ENCODE measurements at regions not wholly inside any gene's neighbourhood (a gene's known extent, or its start where the extent isn't known, plus 50 kb on each side); places are given as distances from the start of the nearest gene placed in this dataset.
A peak's percentile ranks its signal among the peaks of the same experiment; 100 is the strongest.

DNA sequence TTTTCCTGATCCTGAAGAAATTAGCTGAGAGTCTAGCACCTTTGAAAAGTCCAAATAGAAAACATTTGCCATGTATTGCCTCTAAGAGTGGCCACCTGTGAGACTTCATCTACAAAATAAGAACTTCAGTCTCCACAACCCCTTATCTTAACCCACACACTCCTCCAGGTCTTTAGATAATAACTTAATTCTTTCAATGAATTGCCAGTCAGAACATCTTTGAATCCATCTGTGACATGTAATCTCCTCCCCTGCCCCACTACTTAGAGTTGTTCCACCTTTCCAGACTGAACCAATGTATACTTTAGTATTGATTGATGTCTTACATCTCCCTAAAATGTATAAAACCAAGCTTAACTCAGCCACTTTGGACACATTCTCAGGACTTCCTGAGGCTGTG is 84.4 kb upstream of the FAM171A1 start:
- Mint-ChIP-seq H3K4me3 (ENCODE audit: unreplicated experiment) (no peak overlapping the region), H3K27ac (ENCODE audit: unreplicated experiment) (no peak overlapping the region), H3K36me3 (ENCODE audit: unreplicated experiment) (peaks cover 6% of the 10 kb centered on the region), H3K27me3 (ENCODE audit: unreplicated experiment) (no peaks in the 10 kb centered on the region), H3K4me1 (ENCODE audit: low read depth, unreplicated experiment) (peaks cover 6% of the 10 kb centered on the region), H3K9me3 (ENCODE audit: unreplicated experiment) (no peaks in the 10 kb centered on the region)
- DNase-seq: no peak
- TF ChIP-seq, protein P1, sequence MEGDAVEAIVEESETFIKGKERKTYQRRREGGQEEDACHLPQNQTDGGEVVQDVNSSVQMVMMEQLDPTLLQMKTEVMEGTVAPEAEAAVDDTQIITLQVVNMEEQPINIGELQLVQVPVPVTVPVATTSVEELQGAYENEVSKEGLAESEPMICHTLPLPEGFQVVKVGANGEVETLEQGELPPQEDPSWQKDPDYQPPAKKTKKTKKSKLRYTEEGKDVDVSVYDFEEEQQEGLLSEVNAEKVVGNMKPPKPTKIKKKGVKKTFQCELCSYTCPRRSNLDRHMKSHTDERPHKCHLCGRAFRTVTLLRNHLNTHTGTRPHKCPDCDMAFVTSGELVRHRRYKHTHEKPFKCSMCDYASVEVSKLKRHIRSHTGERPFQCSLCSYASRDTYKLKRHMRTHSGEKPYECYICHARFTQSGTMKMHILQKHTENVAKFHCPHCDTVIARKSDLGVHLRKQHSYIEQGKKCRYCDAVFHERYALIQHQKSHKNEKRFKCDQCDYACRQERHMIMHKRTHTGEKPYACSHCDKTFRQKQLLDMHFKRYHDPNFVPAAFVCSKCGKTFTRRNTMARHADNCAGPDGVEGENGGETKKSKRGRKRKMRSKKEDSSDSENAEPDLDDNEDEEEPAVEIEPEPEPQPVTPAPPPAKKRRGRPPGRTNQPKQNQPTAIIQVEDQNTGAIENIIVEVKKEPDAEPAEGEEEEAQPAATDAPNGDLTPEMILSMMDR (IDR thresholded peaks at IDR 0.05; ENCODE audit: partially characterized antibody, unreplicated experiment): no peak

- DNase-seq: no peak
- Mint-ChIP-seq H3K27ac (ENCODE audit: unreplicated experiment) (no peak overlapping the region), H3K36me3 (ENCODE audit: unreplicated experiment) (no peaks in the 10 kb centered on the region), H3K4me3 (ENCODE audit: unreplicated experiment) (no peak overlapping the region), H3K27me3 (ENCODE audit: unreplicated experiment) (no peaks in the 10 kb centered on the region), H3K4me1 (ENCODE audit: low read depth, unreplicated experiment) (peaks cover 6% of the 10 kb centered on the region), H3K9me3 (ENCODE audit: unreplicated experiment) (no peaks in the 10 kb centered on the region)
- TF ChIP-seq, protein P1 (IDR thresholded peaks at IDR 0.05; ENCODE audit: partially characterized antibody, unreplicated experiment): no peak
Measured at GRCh38 chr10:15453926-15454325, 82.8 kb upstream of the FAM171A1 start.

DNA sequence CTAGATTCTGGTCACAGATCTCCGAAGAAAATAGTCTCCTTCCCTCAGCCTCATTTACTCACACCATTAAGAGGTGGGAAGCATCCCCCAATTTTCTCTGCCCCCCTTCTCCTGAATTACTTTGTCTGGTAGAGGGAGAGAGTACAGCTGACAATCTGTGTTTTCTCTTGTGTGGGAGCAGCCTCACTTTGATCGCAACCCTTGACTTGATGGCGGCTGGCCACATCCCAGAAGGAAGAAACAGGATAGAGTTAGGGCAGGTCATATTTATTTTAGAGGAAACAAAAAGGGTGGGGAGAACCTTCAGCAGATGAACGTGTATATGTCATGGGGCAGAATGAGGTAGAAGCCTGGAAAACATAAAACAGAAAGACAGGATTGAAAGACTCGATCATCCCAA is 82.4 kb upstream of the FAM171A1 start:
- no peaks in the 10 kb centered on the region for H3K36me3 Mint-ChIP-seq (ENCODE audit: unreplicated experiment)
- H3K4me3 Mint-ChIP-seq (ENCODE audit: unreplicated experiment): no peak overlapping the region
- peaks cover 6% of the 10 kb centered on the region for H3K4me1 Mint-ChIP-seq (ENCODE audit: low read depth, unreplicated experiment)
- no peaks in the 10 kb centered on the region for H3K9me3 Mint-ChIP-seq (ENCODE audit: unreplicated experiment)
- peak overlapping the region; percentile 39 for H3K27ac Mint-ChIP-seq (ENCODE audit: unreplicated experiment)
- no peaks in the 10 kb centered on the region for H3K27me3 Mint-ChIP-seq (ENCODE audit: unreplicated experiment)
- TF ChIP-seq, protein P1 (IDR thresholded peaks at IDR 0.05; ENCODE audit: partially characterized antibody, unreplicated experiment): no peak
- no peak for DNase-seq

DNA sequence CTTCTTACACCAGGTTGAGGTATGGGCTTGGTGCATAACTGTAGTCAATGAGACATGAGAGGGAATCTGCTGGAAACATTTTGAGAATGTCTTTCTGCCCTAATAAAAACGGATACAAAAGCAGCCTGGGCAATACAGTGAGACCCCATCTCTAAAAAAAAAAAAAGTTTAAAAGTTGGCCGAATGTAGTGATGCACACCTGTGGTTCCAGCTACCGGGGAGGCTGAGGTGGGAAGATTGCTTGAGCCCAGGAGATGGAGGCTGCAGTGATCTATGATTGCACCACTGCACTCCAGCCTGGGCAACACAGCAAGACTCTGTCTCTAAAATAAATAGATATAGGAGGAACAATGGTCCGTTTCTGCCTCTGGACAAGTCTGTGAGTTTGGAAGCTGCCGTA is 81.5 kb upstream of the FAM171A1 start:
- peaks cover 6% of the 10 kb centered on the region for H3K4me1 Mint-ChIP-seq (ENCODE audit: low read depth, unreplicated experiment)
- no peaks in the 10 kb centered on the region for H3K36me3 Mint-ChIP-seq (ENCODE audit: unreplicated experiment)
- H3K4me3 Mint-ChIP-seq (ENCODE audit: unreplicated experiment): no peak overlapping the region
- no peaks in the 10 kb centered on the region for H3K9me3 Mint-ChIP-seq (ENCODE audit: unreplicated experiment)
- DNase-seq: no peak
- no peaks in the 10 kb centered on the region for H3K27me3 Mint-ChIP-seq (ENCODE audit: unreplicated experiment)
- TF ChIP-seq, protein P1 (IDR thresholded peaks at IDR 0.05; ENCODE audit: partially characterized antibody, unreplicated experiment): no peak
- no peak overlapping the region for H3K27ac Mint-ChIP-seq (ENCODE audit: unreplicated experiment)

- no peak for DNase-seq
- Mint-ChIP-seq H3K27ac (ENCODE audit: unreplicated experiment) (no peak overlapping the region), H3K27me3 (ENCODE audit: unreplicated experiment) (no peaks in the 10 kb centered on the region), H3K36me3 (ENCODE audit: unreplicated experiment) (no peaks in the 10 kb centered on the region), H3K4me3 (ENCODE audit: unreplicated experiment) (no peak overlapping the region), H3K9me3 (ENCODE audit: unreplicated experiment) (no peaks in the 10 kb centered on the region), H3K4me1 (ENCODE audit: low read depth, unreplicated experiment) (peaks cover 6% of the 10 kb centered on the region)
- TF ChIP-seq, protein P1 (IDR thresholded peaks at IDR 0.05; ENCODE audit: partially characterized antibody, unreplicated experiment): no peak
Measured at GRCh38 chr10:15451137-15452094, 80.3 kb upstream of the FAM171A1 start.
